ENCODE measurements at regions not wholly inside any gene's neighbourhood (a gene's known extent, or its start where the extent isn't known, plus 50 kb on each side); places are given as distances from the start of the nearest gene placed in this dataset.
"Not testable (repeated sequence)": the region's sequence is repeated elsewhere in the genome, so short reads cannot be mapped to it uniquely, and the experiment has no call there.

- DNase-seq = no peak
Measured at GRCh38 chr3:11739706-11740105, 96.0 kb upstream of the VGLL4 start.

GRCh38 chr3:11739123-11739522, 95.4 kb upstream of the VGLL4 start:
- DNase-seq = no peak

DNA sequence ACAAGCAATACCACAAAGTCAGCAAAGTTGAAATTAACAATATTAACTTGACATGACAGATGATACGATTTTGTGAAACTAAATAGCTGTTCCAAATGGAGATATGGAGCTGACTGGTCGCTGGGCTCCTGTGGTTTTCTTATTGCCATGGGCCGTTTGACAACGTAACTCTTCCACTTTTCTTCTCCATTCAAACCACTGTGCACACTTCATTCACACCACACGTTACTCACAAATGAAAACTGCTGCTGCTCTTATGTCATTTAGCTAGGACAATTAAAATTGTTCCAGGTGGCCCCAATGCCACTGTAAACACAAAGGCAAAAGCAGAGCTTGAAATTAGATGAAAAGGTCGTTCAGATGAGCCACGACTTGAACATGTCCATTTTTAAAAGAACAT, 94.0 kb upstream of the VGLL4 start:
- no peak for DNase-seq

GRCh38 chr3:11736136-11736833, 92.6 kb upstream of the VGLL4 start:
- DNase-seq = no peak

- no peak for DNase-seq
Measured at GRCh38 chr3:11735638-11736037, 91.9 kb upstream of the VGLL4 start.

- not testable (repeated sequence) for DNase-seq
Measured at GRCh38 chr3:11735111-11735510, 91.4 kb upstream of the VGLL4 start.

GRCh38 chr3:11733914-11734313, 90.2 kb upstream of the VGLL4 start:
- no peak for DNase-seq

DNA sequence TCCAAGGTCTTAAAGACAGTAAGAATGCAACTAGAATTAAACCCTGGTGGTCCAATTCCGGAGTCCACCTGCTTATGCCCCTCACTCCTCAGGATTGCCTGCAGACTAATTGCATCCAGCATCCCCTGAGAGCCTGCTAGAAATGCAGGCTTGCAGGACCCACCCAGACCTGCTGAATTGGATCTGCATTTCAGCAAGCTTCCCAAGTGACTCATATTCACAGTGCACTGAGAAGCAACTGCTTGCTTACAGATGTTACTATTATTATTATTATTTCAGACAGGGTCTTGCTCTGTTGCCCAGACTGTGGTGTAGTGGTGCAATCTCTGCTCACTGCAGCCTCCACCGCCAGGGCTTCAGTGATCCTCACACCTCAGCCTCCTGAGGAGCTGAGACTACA, 83.5 kb upstream of the VGLL4 start:
- DNase-seq = no peak

GRCh38 chr3:11726146-11726545, 82.4 kb upstream of the VGLL4 start:
- no peak for DNase-seq

GRCh38 chr3:11725340-11725641, 81.6 kb upstream of the VGLL4 start:
- not testable (repeated sequence) for DNase-seq

- no peak for DNase-seq
Measured at GRCh38 chr3:11724615-11725339, 81.1 kb upstream of the VGLL4 start.

- no peak for DNase-seq
Measured at GRCh38 chr3:11721479-11721878, 77.8 kb upstream of the VGLL4 start.

DNA sequence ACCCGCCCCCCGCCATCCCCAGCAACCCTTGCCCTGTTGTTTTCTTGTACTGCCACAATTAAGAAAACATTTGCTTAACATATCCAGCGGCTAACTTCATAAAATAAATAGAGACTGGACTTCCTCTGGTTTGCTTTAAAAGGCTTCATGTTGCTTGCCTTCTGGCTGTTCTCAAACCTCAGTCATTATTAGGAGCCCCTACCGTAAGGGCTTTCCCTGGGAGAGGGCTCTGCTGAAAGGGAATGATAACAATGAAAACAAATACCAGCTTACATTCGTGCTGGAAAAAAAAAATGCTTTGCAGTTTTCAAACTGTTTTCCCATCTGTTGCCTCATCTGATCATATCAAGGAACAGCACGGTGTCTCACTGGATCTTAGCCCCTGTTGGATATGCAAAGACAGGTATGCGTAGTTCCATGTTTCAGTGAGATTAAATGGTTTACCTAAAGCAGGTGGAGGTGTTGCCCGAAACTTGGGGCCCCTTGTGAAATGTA, 77.2 kb upstream of the VGLL4 start:
- no peak for DNase-seq

DNA sequence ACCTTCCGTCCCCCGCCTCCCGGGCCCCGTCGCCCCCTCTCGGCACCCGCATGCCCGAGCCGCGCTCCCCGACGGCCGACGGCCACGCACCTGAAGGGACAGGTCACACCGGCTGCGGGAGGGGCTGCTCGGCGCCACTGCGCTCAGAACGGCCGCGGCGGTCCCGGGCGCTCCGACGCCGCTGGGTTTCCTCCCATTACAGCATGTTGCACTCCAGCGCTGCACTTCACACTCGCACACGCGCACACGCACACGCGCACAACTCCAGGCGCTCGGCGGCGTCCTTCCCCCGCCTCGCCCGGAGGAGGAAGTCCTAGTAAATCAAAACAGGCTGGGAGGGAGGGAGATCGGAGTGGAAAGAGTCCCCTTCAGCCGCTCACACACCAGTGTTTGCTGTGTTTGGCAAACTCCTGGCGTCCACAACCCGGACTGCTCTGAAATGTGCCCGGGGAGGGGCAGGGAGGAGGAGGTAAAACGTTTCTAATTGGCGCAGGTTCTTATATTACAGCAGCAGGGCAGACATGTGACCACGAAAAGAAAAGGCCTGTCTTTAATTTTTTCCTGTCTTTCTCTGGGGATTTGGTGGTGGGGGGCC, 76.7 kb upstream of the VGLL4 start:
- peak; percentile 40 to 43 for DNase-seq

DNA sequence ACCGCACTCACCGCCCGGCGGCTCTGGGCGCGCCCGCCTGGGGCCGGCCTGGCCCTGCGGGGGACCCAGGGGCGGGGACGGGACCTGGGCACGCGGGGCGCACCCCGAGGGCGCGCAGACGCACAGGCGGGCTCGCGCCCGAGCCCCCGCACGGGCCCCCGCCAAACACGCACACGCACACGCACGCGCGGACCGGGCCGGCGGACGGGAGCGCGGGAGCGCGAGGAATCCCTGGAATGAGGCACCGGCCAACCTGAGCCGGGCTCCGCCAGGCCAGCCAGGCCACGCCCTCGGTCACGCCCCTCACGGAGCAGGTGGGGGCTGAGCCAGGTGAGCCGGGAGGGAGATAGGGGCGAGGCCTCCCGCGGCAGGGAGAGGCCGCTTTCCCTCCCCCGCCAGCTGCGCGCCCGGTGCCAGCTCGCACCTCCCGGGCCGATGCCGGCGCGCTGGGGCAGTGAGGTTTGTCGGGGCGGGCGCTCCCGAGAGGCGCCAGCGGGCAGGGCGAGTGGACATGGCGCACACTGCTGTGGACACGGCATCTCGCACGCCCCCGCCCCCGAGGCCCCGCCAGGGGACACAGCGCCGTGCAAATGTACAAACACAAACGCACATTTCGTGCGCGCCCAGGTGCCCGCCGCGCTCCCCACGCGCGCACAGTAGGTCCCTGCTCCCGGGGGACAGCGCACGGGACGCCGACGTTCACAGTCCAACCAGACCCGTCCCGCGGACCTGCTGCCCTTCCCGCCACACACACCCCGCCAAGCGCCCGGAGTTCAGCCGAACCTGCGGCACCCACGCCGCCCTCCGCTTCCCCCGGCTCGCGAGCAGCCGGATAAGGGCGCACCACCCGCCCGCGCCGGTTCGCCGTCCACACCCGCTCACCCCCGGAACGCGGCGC, 75.9 kb upstream of the VGLL4 start:
- peak; percentile 74 to 76 for DNase-seq

GRCh38 chr3:11718637-11719405, 75.1 kb upstream of the VGLL4 start:
- DNase-seq = peak; percentile 43 to 62

- DNase-seq = no peak
Measured at GRCh38 chr3:11717768-11718636, 74.3 kb upstream of the VGLL4 start.

GRCh38 chr3:11717301-11717700, 73.6 kb upstream of the VGLL4 start:
- DNase-seq = no peak

DNA sequence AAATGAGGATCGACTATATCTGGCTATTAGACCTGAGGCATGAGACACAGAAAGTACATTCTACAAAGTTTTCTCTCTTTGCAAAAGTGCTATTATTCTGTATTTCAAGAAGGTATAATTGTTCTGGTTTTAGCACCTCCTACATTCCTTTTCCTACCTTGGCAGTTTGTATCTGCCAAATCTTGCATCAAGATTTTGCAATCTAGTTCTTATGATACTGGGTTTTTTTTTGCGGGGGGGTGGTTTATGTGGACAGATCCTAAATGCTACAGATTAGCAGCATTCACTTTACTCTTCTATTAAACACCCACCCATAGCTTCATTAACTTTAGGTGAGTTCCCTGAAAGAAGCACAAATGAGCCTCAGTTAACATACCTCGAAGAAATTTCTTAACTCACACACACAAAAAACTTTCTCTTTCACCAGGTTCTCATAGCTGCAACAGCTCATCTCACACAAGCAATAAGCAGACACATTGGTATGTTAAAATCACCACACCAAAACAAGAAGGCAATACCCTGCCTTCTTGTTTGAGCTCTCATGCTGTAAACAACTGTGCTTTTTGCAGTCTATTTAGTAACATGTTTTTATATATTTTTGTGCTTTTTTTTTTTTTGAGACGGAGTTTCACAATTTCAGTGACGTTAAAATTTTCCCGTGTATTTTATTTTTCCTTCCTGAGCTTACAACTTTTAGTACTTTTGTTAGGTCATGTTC, 73.0 kb upstream of the VGLL4 start:
- DNase-seq = no peak

DNA sequence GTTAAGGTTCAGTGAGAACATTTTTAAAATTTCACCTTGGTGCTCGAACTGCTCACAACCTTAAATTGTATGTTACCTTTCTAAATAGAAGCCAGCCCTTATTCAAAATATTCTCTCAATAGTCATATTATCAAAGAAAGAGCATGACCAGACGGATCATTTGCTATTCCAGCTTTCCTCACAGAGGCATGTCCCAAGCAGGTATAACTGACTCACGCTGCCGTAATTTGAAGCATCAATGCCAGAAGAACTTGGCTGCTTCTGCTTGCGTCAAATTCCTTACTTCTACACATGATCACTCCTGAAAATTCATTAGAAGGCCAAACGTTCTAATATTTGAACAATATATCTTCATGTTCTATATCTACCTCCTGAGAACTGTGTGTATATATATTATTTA, 69.5 kb upstream of the VGLL4 start:
- no peak for DNase-seq

- DNase-seq = no peak
Measured at GRCh38 chr3:11712646-11713045, 68.9 kb upstream of the VGLL4 start.
